Thyroid gland (tissue), 4 donors: ENCODE measurements at regions not wholly inside any gene's neighbourhood (a gene's known extent, or its start where the extent isn't known, plus 50 kb on each side); places are given as distances from the start of the nearest gene placed in this dataset.
"Not testable (repeated sequence)": the region's sequence is repeated elsewhere in the genome, so short reads cannot be mapped to it uniquely, and the experiment has no call there.

Source experiments
- DNase-seq, 2 donors: peaks; one replicate each; pipeline ENCODE4 v3.0.0-alpha.2; 2019
- H3K27ac ChIP-seq, 3 donors: fragments of 200-600 bp; sonication (generic); 1 replicate in 2 of 3; 2 replicates in 1 of 3; pipeline ENCODE4 v1.5.1; 2016 to 2019; ENCODE audit warnings: mild to moderate bottlenecking in 1 of 3, moderate library complexity in 1 of 3
- H3K27me3 ChIP-seq: fragments of 200-600 bp; sonication (generic); one replicate; pipeline ENCODE4 v1.5.1; 2019
- H3K36me3 ChIP-seq, 2 donors: fragments of 200-600 bp; sonication (generic); one replicate each; pipeline ENCODE4 v1.5.1; 2016 to 2019
- H3K4me1 ChIP-seq, 2 donors: fragments of 200-600 bp; sonication (generic); one replicate each; pipeline ENCODE4 v1.5.1; 2017 to 2019
- H3K4me3 ChIP-seq, 3 donors: fragments of 200-600 bp; sonication (generic); replicated peaks in 1 of 3; 1 replicate in 2 of 3; 2 replicates in 1 of 3; pipeline ENCODE4 v1.5.1; 2016; ENCODE audit warnings: mild to moderate bottlenecking in 1 of 3
- H3K9me3 ChIP-seq: fragments of 200-600 bp; sonication (generic); one replicate; pipeline ENCODE4 v1.5.1; 2017
- POLR2A ChIP-seq, 2 donors: fragments of 450-650 bp; IDR thresholded peaks; one replicate each; pipeline ENCODE4 v1.6.1; 2017; ENCODE audit warnings: antibody characterized with exemption in 2 of 2, mild to moderate bottlenecking in 2 of 2, moderate library complexity in 1 of 2
- WGBS, 2 donors: methylation state at CpG; one replicate each; pipeline ENCODE4 v1.1.5; 2017; 5-methylcytosine and 5-hydroxymethylcytosine counted together
- intact Hi-C: fragments of 100-400 bp; cut with DNase I; formaldehyde crosslinking; loops from one replicate; pipeline ENCODE4 v1.15.1; 2023
- TF ChIP-seq, protein P1 (sequence below), 6 experiments: fragments of 200-600 bp in 3 of 6; fragments of 450-650 bp in 3 of 6; sonication (generic) in 3 of 6; IDR thresholded peaks; one replicate each; pipeline ENCODE4 v1.5.1; 2016 to 2019; ENCODE audit warnings: antibody characterized with exemption in 6 of 6, mild to moderate bottlenecking in 2 of 6, inconsistent platforms in 1 of 6, moderate library complexity in 1 of 6

DNA sequence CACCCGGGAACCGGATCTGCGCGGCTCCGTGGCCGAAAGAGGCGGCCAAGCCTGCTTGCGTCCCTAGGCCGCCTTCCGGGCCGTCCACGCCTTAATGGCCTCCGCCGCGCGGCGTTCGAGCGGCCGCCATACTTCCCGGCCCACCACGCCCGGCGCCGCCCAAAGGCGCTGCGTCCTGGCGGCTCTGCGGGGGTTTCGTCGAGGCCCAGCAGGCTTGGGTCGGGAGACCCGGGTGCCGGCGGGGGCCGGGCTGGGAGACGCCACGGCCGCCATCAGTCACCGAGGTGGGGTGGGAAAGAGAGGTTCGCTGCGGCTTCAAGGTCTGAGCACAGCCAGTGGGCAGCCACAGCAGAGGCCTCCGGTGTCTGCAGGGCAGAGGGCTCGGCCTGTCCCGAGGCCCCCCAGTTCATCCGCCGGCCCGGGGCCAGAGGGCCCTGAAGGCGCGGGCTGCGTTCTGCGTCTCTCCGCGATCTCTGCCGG is 545.8 kb upstream of the CDH10 start:
- Histone ChIP-seq H3K4me1 (no peaks in the 10 kb centered on the region), H3K4me3 (no peak overlapping the region), H3K27ac (no peak overlapping the region), H3K9me3 (no peaks in the 10 kb centered on the region), H3K36me3 (no peaks in the 10 kb centered on the region), H3K27me3 (no peaks in the 10 kb centered on the region)
- no peak for TF ChIP-seq POLR2A (IDR thresholded peaks at IDR 0.05)
- TF ChIP-seq, protein P1, sequence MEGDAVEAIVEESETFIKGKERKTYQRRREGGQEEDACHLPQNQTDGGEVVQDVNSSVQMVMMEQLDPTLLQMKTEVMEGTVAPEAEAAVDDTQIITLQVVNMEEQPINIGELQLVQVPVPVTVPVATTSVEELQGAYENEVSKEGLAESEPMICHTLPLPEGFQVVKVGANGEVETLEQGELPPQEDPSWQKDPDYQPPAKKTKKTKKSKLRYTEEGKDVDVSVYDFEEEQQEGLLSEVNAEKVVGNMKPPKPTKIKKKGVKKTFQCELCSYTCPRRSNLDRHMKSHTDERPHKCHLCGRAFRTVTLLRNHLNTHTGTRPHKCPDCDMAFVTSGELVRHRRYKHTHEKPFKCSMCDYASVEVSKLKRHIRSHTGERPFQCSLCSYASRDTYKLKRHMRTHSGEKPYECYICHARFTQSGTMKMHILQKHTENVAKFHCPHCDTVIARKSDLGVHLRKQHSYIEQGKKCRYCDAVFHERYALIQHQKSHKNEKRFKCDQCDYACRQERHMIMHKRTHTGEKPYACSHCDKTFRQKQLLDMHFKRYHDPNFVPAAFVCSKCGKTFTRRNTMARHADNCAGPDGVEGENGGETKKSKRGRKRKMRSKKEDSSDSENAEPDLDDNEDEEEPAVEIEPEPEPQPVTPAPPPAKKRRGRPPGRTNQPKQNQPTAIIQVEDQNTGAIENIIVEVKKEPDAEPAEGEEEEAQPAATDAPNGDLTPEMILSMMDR (IDR thresholded peaks at IDR 0.05), result no peak
- DNase-seq, result no peak
- intact Hi-C loops, result no loop called here
- 71 to 96% methylated on average over 34 to 49 of the region's 55 CpGs for WGBS, 2 donors

GRCh38 chr5:25181249-25181648 is 536.5 kb upstream of the CDH10 start:
- no peak for DNase-seq
- H3K27ac ChIP-seq, result no peak overlapping the region
- WGBS, 2 donors, result 86 to 100% methylated on average over 1 to 3 of the region's 5 CpGs
- TF ChIP-seq POLR2A (IDR thresholded peaks at IDR 0.05), result no peak
- TF ChIP-seq, protein P1 (IDR thresholded peaks at IDR 0.05), result no peak
- no peaks in the 10 kb centered on the region for H3K36me3 ChIP-seq
- H3K9me3 ChIP-seq, result no peaks in the 10 kb centered on the region
- no peak overlapping the region for H3K4me3 ChIP-seq
- no peaks in the 10 kb centered on the region for H3K27me3 ChIP-seq
- no peaks in the 10 kb centered on the region for H3K4me1 ChIP-seq
- intact Hi-C loops, result no loop called here

DNA sequence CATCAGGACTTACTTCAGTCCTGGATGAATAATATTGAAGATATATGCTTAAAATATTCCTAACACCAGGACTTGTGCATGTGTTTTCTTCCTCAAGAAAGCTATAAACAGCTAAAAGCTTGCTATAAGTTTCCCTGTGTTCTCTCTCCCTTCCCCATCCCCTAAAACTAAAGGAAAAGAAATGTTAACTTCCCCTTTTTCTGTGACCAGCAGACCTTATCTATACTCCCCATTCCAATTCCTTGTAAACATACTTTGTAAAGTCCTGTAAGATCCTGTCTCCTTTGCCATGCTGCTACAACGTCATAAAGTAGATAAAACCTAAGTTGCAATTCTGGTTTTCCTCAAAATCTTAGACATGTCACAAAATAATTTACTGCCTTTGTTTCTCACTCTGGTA is 517.8 kb upstream of the CDH10 start:
- DNase-seq, H3K27ac ChIP-seq, H3K27me3 ChIP-seq, H3K4me3 ChIP-seq, H3K36me3 ChIP-seq, H3K4me1 ChIP-seq, intact Hi-C loops, H3K9me3 ChIP-seq: not testable (repeated sequence)
- 0% methylated on average over 1 of the region's 1 CpG for WGBS, 2 donors

DNA sequence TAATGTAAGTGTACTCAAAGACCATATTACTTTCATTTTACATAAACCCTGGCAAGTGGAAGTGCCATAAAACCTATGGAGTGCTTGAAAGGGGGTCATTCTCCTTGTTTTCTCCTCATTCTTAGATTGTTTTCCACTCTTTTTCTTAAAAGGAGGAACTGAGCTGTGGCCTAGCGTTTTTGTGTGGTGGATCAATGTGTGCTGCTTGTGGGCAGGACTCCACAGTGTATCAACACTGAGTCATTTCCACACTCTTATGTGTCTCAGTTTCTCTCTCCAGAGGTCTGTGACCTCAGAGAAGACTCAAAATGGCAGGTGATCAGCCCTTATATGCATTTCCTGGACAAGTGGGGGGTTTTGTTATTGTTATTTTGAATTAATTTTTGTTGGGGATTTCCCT is 516.1 kb upstream of the CDH10 start:
- Histone ChIP-seq H3K27me3 (no peaks in the 10 kb centered on the region), H3K36me3 (no peaks in the 10 kb centered on the region), H3K9me3 (no peaks in the 10 kb centered on the region), H3K27ac (no peak overlapping the region), H3K4me3 (no peak overlapping the region), H3K4me1 (no peaks in the 10 kb centered on the region)
- intact Hi-C loops, result no loop called here
- DNase-seq, result no peak
- WGBS, 2 donors, result 81 to 83% methylated on average over 1 of the region's 1 CpG
- TF ChIP-seq POLR2A (IDR thresholded peaks at IDR 0.05), result no peak
- TF ChIP-seq, protein P1 (IDR thresholded peaks at IDR 0.05), result no peak

- Histone ChIP-seq H3K4me1 (no peaks in the 10 kb centered on the region), H3K36me3 (no peaks in the 10 kb centered on the region), H3K4me3 (no peak overlapping the region), H3K27ac (no peak overlapping the region), H3K27me3 (no peaks in the 10 kb centered on the region), H3K9me3 (no peaks in the 10 kb centered on the region)
- intact Hi-C loops, result no loop called here
- TF ChIP-seq, protein P1 (IDR thresholded peaks at IDR 0.05), result no peak
- TF ChIP-seq POLR2A (IDR thresholded peaks at IDR 0.05), result no peak
- WGBS, 2 donors, result 68 to 78% methylated on average over 1 of the region's 1 CpG
- no peak for DNase-seq
Observed at GRCh38 chr5:25150819-25151218, 506.0 kb upstream of the CDH10 start.

- intact Hi-C loops, result no loop called here
- 79 to 87% methylated on average over 4 of the region's 4 CpGs for WGBS, 2 donors
Observed at GRCh38 chr5:25128606-25129005, 483.8 kb upstream of the CDH10 start.

More at GRCh38 chr5:25128606-25129005, 483.8 kb upstream of the CDH10 start:
- H3K9me3 ChIP-seq, result no peaks in the 10 kb centered on the region
- H3K27me3 ChIP-seq, result no peaks in the 10 kb centered on the region
- H3K36me3 ChIP-seq, result no peaks in the 10 kb centered on the region
- H3K4me3 ChIP-seq, result no peak overlapping the region
- H3K27ac ChIP-seq, result no peak overlapping the region
- TF ChIP-seq POLR2A (IDR thresholded peaks at IDR 0.05), result no peak
- TF ChIP-seq, protein P1 (IDR thresholded peaks at IDR 0.05), result no peak
- DNase-seq, result no peak
- no peaks in the 10 kb centered on the region for H3K4me1 ChIP-seq
